ENCODE measurements at regions not wholly inside any gene's neighbourhood (a gene's known extent, or its start where the extent isn't known, plus 50 kb on each side); places are given as distances from the start of the nearest gene placed in this dataset.
"Not testable (repeated sequence)": the region's sequence is repeated elsewhere in the genome, so short reads cannot be mapped to it uniquely, and the experiment has no call there.

DNA sequence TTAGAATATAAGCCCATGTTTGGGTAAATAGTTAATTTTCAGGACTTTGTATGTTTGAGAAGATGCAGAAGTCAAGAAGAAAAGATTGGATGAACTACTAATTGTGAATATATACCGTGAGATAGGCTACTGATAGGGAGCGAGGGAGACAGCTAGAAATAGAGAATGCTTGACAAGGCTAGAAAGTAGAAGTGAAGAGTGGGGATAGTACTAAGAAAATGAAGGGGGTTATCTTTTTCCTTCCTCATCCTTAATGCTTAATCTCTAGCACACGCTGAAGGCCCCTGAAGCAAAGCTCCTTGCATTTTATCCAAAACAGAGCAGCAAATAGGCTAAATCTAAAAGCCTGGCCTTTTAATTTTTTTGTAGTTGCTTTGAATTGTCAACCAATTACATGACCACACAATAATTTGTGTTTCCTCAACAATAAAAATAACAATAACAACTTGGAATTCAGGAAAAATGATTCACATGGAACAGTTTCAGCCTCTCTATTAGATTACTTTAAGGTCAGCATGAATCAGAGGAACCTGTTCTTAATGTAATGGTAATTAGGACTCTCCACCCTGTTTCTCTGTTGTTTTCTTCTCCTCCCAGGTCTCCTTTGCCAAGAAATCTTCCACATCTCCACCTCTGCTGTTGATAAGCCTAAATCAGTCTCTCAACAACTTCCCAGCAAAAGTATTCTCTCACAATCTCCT, 1071.3 kb upstream of the ZEB2 start:
- DNase-seq (ENCODE audit: low read depth in 2 of 3, low spot score in 2 of 3), result no peak

DNA sequence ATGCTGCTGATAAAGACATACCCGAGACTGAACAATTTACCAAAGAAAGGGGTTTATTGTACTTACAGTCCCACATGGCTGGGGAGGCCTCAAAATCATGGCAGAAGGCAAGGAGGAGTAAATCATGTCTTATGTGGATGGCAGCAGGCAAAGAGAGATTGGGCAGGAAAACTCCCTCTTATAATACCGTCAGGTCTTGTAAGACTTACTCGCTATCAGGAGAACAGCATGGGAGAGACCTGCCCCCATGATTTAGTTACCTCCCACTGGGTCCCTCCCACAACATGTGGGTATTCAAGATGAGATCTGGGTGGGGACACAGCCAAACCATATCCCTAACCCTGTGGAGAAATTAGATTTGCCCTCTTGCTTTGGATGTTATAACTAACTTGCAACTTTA, 1068.0 kb upstream of the ZEB2 start:
- DNase-seq (ENCODE audit: low read depth in 2 of 3, low spot score in 2 of 3), result no peak

DNA sequence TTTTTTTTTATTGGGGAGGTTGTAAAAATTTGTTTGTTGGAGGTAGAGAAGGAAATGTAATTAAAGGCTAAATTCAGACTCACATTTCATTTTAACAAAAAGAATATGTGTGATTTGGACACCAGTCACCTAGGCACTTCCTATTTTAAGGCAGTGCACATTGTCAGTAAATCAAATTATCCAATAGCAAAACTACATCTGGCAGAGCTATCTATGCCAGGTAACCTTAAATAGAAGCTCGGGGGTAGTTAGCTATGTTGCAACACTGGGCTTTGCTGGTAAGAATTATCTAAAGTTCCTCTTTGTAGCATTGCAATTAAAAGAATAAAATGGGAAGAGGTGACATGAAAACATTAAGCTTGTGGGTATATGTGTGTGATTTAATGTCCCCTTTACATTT, 1064.4 kb upstream of the ZEB2 start:
- no peak for DNase-seq (ENCODE audit: low read depth in 2 of 3, low spot score in 2 of 3)

DNA sequence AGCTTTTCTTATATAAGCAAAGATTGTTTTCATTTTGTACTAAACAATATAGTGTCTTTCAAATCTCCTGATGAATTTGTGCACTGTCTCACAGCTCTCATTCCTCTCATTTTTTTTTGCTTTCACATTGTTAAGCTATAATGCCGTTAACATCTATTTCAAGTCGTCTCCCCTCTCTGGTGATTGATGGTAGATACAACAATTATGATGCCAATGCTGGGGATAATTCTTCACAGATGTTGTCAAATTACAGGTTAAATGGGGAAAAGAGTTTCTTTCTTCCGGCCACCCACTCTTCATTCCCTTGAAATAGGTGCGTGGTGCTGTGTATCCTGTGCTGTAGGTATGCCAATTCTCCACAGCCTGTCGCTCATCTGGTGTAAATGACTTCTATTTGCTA, 1053.7 kb upstream of the ZEB2 start:
- DNase-seq (ENCODE audit: low read depth in 2 of 3, low spot score in 2 of 3), result no peak

DNA sequence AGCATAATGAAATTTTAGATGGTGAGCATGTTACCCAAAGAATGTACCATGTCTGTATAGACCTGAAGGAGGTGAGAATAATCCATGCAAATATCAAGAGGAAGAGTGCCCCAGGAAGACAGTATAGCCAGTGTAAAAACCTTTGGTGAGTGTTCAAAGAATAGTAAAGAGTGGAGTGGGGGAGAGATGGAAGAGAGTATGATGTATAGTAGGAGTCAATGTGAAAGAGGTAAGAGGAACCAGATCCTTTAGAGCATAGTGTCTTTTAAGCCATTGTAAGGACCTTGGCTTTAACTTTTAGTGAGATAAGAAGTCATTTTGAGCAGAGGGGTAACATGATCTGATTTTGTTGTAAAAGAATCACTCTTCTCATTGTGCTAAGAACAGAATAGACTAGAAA, 1052.3 kb upstream of the ZEB2 start:
- DNase-seq (ENCODE audit: low read depth in 2 of 3, low spot score in 2 of 3), result no peak

DNA sequence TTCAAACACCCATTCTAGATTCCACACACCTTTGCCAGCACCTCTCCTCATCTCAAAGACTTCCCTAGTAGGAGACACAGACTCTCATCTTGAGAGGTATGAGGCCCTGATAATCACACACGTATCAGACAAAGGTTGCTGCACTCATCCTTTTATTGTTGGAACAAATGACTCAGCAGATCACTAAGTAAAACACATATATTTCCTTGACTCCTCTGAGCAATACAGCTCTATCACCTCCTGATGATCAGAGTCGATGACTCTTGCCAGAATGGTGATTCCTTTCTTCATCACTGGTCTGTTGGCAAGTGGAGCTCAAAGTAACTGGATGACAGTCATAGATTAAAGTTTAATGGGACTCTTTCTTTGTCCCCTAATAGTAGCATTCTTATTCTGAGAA, 1049.2 kb upstream of the ZEB2 start:
- DNase-seq (ENCODE audit: low read depth in 2 of 3, low spot score in 2 of 3), result no peak

DNA sequence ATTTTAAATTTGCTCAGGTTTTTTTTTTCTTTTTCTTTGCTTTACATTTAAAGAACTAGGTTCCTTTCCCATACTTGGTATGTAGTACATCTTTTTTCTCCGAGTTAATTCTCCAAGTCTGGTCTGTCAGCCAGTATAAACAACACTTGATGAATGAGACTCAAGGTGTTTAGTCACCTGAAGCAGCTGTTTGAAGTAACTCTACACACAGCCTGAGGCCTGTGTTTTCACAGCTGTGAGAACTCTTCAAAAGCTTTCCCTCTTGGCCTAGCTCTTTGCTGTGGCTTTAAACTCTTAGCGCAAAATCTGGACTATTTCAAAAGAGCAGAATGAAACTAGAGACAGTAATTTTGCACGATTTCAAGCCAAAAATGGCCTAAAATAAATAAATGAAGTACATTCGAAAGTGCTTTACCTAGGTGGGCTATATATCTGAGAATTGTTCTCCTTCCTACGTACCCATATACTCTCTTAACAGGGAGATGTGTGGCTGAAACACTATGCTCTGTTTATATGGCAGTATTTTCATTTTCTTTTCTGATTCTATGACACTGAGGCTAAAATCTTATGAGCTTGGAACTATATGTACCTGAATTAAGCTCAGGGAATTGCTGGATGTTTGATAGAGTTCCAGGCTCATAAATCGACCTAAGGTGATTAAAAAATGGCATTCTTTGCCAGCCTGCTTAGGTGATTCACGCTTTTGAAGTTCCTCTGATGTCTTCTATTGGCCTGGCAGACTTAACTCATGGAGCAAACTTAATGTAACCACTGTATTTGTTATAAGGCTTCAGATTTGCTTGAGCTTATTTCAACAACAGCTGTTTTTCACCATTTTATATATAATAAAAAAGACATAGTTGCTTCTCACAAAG, 1044.1 kb upstream of the ZEB2 start:
- DNase-seq (ENCODE audit: low read depth in 2 of 3, low spot score in 2 of 3), result no peak

DNA sequence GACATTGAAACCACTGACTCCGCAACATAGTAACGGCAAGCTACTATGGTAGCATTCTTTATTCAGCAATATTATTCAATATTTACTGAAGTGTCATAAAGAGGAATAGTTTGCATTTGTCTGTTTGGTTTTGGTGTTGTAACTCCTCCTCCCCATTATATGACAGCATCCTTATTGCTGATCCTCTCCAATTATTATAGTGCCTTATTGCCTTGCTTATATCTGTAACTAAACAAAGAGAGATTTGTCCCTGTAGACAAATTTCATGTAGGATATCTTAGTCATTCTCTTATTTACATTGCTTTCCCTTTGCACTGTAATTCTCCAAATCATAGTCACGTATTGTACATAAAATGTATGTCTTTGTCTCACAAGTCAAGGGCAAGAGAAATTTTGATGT, 1041.2 kb upstream of the ZEB2 start:
- no peak for DNase-seq (ENCODE audit: low read depth in 2 of 3, low spot score in 2 of 3)

DNA sequence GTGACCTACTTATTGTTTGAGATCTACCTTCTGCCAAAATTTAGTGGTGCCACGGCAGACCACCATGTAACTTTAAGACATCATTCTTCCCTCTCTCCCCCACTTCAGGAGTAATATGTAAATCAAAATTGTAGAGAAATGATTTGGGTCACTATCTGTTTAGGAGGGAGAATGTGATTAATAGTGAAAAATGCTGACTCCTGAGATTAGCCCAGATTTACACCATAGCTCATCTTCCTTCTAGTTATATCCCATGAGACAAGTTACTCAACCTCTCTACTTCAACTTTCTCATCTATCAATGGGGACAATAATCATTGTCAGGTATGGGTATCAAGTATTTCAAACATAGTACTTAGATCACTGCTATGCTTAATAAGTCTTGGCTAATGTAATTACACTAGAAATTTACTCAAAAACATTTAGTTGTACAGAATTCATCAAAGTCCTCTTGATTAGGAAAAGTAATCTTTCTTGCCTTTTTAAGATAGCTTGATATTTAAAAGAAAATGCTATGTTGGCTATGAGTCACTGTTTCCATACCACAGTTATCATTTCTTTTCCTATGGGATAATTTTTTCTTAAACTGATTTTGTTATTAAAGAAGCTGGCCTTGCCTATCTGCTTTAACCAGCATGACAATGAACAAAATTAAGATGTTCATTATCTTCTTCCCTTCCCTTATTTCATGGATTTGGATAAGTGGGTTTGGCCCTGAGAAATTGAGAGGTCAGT, 1038.9 kb upstream of the ZEB2 start:
- DNase-seq (ENCODE audit: low read depth in 2 of 3, low spot score in 2 of 3), result no peak

DNA sequence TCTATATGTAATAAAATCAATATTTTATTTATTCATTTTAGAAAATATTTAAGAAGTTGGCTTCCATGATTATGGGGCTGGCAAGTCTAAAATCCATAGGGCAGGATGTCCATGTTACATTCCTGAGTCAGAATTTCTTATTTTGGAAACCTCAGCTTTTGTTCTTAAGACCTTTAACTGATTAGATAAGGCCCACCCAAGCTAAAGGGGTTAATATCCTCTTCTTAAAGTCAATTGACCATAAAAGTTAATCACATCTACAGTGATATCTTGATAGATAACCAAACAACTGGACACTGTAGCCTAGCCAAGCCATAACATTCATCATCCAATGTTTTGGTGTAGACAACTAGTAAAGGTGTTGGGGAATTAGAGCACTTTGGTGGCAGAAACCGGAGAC, 1035.4 kb upstream of the ZEB2 start:
- DNase-seq (ENCODE audit: low read depth in 2 of 3, low spot score in 2 of 3), result no peak

DNA sequence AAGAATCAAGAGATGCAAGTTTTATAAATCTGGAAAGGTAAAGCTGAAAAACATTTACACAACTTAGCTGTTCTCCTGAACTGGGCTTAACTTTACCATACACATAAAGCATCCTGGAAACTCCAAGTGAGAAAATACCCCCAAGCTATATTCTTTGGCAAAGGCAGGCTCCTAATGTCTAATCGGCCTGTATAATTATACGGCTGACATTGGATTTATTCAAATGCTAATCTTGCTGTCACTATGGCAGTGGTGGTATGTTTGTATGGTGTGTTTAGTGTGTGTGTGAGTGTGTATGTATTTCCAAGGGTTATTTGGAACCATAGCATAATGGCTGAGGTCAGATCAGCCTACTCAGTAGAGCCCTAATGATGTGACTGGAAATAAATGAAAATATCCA, 1031.8 kb upstream of the ZEB2 start:
- DNase-seq (ENCODE audit: low read depth in 2 of 3, low spot score in 2 of 3), result no peak

DNA sequence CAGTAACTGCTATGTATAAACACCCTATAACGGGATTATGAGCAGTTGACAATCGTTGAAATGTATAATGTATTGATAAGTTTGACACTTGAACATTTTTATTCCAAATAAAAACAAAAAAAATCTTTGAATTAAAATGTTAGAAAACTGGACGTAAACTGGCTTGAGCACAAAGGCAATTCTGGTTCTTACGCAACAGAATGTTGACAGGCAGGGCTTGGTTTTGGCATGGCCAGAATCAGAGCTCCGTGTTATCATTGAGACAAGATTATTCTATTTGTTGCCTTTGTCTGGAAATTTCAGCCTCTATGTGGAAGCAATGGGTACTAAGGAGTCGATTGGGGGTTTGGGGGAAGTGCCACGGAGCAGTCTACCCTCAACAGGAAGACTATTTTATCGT, 1028.6 kb upstream of the ZEB2 start:
- DNase-seq (ENCODE audit: low read depth in 2 of 3, low spot score in 2 of 3), result no peak

DNA sequence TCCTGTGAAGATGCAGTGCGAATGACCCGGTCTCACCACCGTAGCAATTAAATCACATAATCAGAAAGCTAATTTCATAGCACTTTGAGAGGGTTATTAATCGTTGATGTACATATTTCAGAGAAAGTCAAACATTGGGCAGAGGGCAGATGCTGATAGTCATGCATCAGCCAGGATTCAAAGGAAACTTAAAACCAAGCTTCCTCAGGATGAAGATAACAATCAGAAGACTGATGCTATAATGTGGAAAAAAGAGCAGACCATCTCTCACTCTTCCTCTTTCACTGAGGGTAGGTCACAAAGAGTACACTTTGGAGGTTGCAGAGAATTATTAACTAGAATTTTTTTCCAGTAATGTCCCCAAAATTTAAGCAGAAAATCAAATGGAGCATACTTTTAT, 1027.7 kb upstream of the ZEB2 start:
- DNase-seq (ENCODE audit: low read depth in 2 of 3, low spot score in 2 of 3), result no peak

DNA sequence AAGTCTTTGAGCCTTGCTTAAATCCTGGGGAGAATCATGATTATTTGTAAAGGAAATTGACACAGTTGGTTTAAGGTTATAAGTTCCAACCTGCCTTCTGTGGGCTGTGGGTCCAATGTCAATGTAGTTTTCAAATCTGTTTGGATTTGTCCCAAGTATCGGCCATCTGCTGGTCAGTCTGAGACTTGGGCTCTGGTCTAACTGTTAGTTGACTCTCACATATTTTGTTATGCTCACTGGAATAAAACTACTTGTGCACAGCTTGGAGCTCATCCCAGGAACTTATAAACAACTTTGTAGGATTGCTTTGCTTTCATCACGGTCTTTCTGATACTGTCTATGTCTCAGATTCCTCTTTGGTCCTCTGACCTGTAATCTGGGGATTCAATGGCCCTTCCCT, 1026.2 kb upstream of the ZEB2 start:
- DNase-seq (ENCODE audit: low read depth in 2 of 3, low spot score in 2 of 3), result no peak

DNA sequence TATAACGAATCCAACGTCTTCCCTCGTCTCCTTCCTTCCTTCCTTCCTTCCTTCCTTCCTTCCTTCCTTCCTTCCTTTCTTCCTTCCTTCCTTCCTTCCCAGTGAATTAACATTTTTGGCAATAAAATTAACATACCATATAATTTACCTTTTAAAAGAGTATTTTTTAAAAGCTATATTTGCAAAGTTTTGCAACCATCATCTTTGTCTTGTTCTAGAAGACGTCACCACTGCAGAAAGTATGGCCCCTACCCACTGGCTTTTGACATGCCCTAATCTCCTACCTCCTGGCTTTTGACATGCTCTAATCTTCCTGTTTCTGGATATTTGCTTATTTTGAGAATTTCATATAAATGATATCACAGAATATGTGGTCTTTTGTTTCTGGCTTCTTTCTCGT, 1023.9 kb upstream of the ZEB2 start:
- DNase-seq (ENCODE audit: low read depth in 2 of 3, low spot score in 2 of 3), result no peak

DNA sequence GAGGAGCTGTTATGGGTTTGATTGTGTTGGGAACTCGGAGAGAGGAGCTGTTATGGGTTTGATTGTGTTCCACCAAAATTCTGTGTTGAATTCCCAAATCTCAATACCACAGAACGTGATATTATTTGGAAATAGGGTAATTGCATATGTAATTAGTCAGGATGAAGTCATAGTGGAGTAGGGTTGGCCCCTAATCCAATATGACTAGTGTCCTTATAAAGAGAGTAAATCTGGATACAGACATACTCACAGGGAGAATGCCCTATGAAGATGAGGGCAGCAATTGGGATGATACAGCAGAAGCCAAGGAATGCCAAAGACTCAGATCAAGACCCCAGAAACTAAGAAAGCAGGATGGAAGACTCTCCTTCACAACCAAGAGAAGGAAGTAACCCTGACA, 1023.2 kb upstream of the ZEB2 start:
- no peak for DNase-seq (ENCODE audit: low read depth in 2 of 3, low spot score in 2 of 3)

DNA sequence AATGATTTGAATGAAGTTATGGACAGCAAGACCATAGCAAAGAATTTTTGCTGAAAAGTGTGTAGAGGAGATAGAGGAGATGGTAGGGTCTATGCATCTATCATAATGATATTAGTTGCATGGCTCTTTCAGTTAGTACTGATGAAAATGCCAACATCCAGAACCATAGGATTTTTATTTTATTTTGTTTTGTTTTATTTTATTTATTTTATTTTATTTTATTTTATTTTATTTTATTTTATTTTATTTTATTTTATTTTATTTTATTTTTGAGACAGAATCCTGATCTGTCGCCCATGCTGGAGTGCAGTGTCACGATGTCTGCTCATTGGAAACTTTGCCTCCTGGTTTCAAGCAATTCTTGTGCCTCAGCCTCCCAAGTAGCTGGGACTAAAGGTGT, 1021.1 kb upstream of the ZEB2 start:
- no peak for DNase-seq (ENCODE audit: low read depth in 2 of 3, low spot score in 2 of 3)

DNA sequence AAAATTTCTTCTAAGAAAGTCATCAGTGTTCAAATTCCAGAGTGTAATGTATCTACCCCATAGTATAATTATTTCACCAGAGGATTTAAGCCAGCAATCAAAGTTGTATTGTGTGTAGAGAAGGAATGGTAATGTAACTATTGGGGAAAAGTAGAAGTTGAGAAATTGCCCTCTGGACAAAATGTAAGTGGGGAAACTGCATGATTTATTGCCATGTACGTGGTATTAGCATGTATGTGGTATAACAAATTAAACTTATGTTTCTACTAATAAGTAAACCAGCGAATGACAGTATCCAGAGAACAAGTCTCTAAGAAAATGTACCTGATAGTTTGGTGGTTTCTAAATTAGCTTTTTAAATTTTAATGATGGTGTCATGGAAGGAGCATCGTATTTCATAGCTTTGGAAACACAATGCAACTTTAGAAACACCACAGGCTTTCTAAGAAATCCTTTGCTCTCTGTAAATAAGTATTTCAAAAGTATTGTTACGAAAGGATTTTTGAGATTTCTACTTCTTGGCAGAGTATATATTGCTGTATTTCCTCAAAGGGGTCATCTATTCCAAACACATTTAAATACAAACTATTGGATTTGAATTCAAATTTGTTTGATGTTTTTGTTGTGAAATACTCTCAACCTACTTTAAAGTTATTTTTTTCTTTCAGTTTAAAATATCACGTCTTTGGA, 1018.9 kb upstream of the ZEB2 start:
- no peak for DNase-seq (ENCODE audit: low read depth in 2 of 3, low spot score in 2 of 3)

DNA sequence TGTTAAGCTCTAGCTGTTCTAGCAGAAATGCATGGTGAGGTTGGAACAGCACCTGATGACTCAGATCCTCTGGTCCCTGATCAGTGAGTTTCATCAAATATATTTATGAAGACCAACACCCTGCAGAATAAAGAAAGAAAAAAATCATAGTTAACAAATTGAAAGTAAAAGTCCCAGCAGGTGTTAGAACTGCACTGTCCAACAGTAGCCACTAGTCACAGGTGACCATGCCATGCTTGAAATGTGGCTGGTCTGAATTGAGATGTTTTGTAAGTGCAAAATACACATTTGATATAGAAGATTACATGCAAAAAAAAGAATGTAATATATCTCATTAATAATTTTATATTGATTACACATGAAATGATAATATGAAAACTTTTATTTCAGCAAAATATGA, 1010.7 kb upstream of the ZEB2 start:
- DNase-seq (ENCODE audit: low read depth in 2 of 3, low spot score in 2 of 3), result no peak

DNA sequence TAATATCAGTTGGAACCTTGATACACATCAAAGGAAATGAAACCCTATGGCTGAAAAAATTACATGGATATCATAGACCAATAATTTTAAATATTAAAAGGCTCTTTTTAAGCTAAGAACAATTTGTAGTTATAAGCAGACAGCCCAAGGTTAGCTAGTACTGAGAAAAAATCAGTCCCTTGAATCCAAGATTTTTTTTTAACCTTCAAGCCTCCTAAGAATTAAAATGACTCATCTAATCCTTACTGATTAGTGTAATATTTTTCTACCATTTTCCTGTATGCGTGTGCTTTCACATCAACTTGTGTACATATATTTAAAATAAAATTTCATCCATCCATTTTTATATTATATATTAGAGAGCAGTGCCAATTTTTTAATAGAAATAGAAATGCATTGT, 1004.9 kb upstream of the ZEB2 start:
- no peak for DNase-seq (ENCODE audit: low read depth in 2 of 3, low spot score in 2 of 3)

DNA sequence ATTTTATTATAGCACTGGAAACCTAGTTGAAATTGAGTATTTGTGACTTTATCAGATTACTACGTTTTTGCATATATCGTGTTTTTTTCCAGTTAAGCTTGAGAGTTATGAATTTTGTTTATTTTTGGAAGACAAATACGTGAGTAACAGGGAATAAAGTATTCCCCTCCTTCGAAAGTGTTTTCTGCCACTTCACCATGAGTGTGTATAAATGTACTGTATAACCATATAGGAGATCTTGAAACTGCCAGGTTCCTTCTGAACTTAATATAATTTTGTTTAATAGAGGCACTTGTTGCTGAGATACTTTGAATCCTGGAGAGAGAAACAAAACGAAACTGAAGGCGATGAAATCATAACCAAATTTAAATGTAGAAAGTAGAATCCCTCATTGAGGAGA, 1004.4 kb upstream of the ZEB2 start:
- DNase-seq (ENCODE audit: low read depth in 2 of 3, low spot score in 2 of 3), result no peak

DNA sequence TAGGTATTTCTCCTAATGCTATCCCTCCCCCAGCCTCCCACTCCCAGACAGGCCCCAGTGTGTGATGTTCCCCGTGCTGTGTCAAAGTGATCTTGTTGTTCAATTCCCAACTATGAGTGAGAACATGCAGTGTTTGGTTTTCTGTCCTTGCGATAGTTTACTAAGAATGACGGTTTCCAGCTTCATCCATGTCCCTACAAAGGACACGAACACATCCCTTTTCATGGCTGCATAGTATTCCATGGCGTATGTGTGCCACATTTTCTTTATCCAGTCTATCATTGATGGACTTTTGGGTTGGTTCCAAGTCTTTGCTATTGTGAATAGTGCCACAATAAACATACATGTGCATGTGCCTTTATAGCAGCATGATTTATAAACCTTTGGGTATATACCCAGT, 999.3 kb upstream of the ZEB2 start:
- DNase-seq (ENCODE audit: low read depth in 2 of 3, low spot score in 2 of 3), result not testable (repeated sequence)

Data from activated CD8-positive, alpha-beta memory T cell treated with anti-CD3 and anti-CD28 coated beads for 48 hours (primary cell).